WTC11 (cell line): ENCODE measurements at regions not wholly inside any gene's neighbourhood (a gene's known extent, or its start where the extent isn't known, plus 50 kb on each side); places are given as distances from the start of the nearest gene placed in this dataset.

ENCODE experiments used
- ATAC-seq: fragments of 200-7000 bp; cut with Tn5 transposase; 2 replicates; pipeline ENCODE4 v1.10.0; 2021; ENCODE audit warnings: mild to moderate bottlenecking, moderate library complexity
- CTCF ChIA-PET: fragments of 300-600 bp; sonication (Branson Sonifier 250); formaldehyde crosslinking; loops from one replicate; lab custom pipeline; 2021; ENCODE audit warnings: antibody characterized with exemption; lab: Charles Lee
- POLR2A ChIA-PET: fragments of 350-600 bp; sonication (Branson Sonifier 250); formaldehyde crosslinking; loops from one replicate; lab custom pipeline; 2021; ENCODE audit warnings: antibody characterized with exemption; lab: Charles Lee
- DNase-seq: peaks from one replicate; pipeline ENCODE4 v3.0.0; 2021; ENCODE audit warnings: low spot score
- H3K27ac Mint-ChIP-seq: 2 replicates; pipeline ENCODE4 v1.8.0; 2021; ENCODE audit warnings: mixed read lengths
- H3K27me3 Mint-ChIP-seq: 2 replicates; pipeline ENCODE4 v1.8.0; 2021; ENCODE audit warnings: low read depth, mild to moderate bottlenecking, moderate library complexity, mixed read lengths
- H3K36me3 Mint-ChIP-seq: 2 replicates; pipeline ENCODE4 v1.8.0; 2021; ENCODE audit warnings: mixed read lengths
- H3K4me1 Mint-ChIP-seq: 2 replicates; pipeline ENCODE4 v1.8.0; 2022; ENCODE audit warnings: mixed read lengths
- H3K4me3 Mint-ChIP-seq: 2 replicates; pipeline ENCODE4 v1.8.0; 2021; ENCODE audit warnings: mild to moderate bottlenecking, moderate library complexity, mixed read lengths
- H3K9me3 Mint-ChIP-seq: 2 replicates; pipeline ENCODE4 v1.8.0; 2021; ENCODE audit warnings: mixed read lengths
- GTF2I ChIP-seq: fragments of 250-450 bp; sonication (Bioruptor Pico); conservative IDR thresholded peaks from 2 replicates; pipeline ENCODE4 v1.4.0; 2021; ENCODE audit warnings: mild to moderate bottlenecking
- HMGA2 ChIP-seq: fragments of 250-450 bp; sonication (Bioruptor Pico); IDR thresholded peaks from 2 replicates; pipeline ENCODE4 v1.4.0; 2021; ENCODE audit warnings: mild to moderate bottlenecking, moderate library complexity
- JAZF1 ChIP-seq: fragments of 250-450 bp; sonication (Bioruptor Pico); IDR thresholded peaks from 2 replicates; pipeline ENCODE4 v1.9.0; 2021; ENCODE audit warnings: moderate library complexity, mild to moderate bottlenecking, inconsistent platforms
- SMAD3 ChIP-seq: sonication (generic); formaldehyde crosslinking; IDR thresholded peaks from 2 replicates; pipeline ENCODE4 v1.8.0; 2022; ENCODE audit warnings: missing genetic modification reagents, mild to moderate bottlenecking, borderline replicate concordance
- TEAD4 ChIP-seq: sonication (generic); formaldehyde crosslinking; IDR thresholded peaks from 2 replicates; pipeline ENCODE4 v1.8.0; 2022; ENCODE audit warnings: mild to moderate bottlenecking, missing genetic modification reagents
- ZNF138 ChIP-seq: sonication (generic); formaldehyde crosslinking; conservative IDR thresholded peaks from 2 replicates; pipeline ENCODE4 v1.8.1; 2022; ENCODE audit warnings: mild to moderate bottlenecking, moderate library complexity, missing genetic modification reagents
- ZNF219 ChIP-seq: sonication (generic); formaldehyde crosslinking; IDR thresholded peaks from 2 replicates; pipeline ENCODE4 v1.8.0; 2023; ENCODE audit warnings: missing genetic modification reagents, mild to moderate bottlenecking, borderline replicate concordance
- ZNF232 ChIP-seq: sonication (generic); formaldehyde crosslinking; IDR thresholded peaks from 2 replicates; pipeline ENCODE4 v1.8.0; 2022; ENCODE audit warnings: mild to moderate bottlenecking, missing genetic modification reagents
- ZNF317 ChIP-seq: sonication (generic); formaldehyde crosslinking; IDR thresholded peaks from 2 replicates; pipeline ENCODE4 v1.8.1; 2023; ENCODE audit warnings: low read depth, mild to moderate bottlenecking, moderate library complexity, missing genetic modification reagents, borderline replicate concordance
- TF ChIP-seq, protein P1 (sequence below): sonication (generic); formaldehyde crosslinking; IDR thresholded peaks from 2 replicates; pipeline ENCODE4 v1.8.1; 2023; ENCODE audit warnings: mild to moderate bottlenecking, missing genetic modification reagents, moderate library complexity
- TF ChIP-seq, protein P2 (sequence below): fragments of 250-450 bp; sonication (Bioruptor Pico); IDR thresholded peaks from 2 replicates; pipeline ENCODE4 v1.8.0; 2021; ENCODE audit warnings: mild to moderate bottlenecking
- TF ChIP-seq, protein P3 (sequence below): sonication (generic); formaldehyde crosslinking; IDR thresholded peaks from 2 replicates; pipeline ENCODE4 v1.8.0; 2022; ENCODE audit warnings: mild to moderate bottlenecking, missing genetic modification reagents
- TF ChIP-seq, protein P4 (sequence below): fragments of 250-450 bp; sonication (Bioruptor Pico); IDR thresholded peaks from 2 replicates; pipeline ENCODE4 v2.1.2; 2022; ENCODE audit warnings: mild to moderate bottlenecking, moderate library complexity

DNA sequence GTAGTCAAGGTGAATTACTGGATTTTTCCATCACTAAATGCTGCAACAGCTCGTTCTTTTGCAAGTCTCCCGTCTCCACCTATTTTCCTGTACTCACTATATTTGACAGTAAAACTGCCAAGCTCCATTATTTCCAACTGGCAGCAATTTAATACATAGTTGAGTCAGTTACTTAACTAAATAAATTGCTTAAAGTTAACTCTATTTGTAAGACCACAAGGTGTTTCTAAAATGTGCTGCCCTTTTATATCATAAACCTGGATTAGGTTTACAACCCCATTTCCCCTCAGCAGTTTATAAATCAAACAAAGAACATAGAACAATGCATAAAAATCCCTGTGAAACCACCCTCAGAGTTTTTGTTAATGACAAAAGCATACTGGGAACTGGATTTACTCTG, 211.4 kb upstream of the DPH6 start:
- CTCF ChIA-PET, result interaction anchor here (1.2 kb wide), 1 partner anchor 679 kb away, joined by 3 read pairs; no protein-coding TSS in a partner anchor
- POLR2A ChIA-PET, result no interaction called here

DNA sequence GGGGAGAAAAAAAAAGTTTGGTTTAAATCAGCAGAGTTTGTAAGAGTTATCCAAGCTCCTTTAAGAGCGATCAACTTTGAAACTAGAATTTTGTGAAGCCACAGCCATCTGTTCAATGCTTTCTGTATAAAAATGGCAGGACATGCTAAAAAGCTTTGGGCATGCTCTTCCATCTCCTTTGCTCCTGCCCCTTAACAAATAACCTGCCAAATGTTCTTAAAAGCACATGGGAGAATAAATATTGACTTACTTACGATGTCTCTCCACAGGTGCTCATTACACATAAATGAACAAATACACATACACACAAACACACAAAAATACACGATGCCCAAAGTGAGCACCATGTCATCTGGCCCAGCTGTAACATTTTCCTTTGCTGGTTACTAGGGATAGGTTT, 211.8 kb upstream of the DPH6 start:
- TF ChIP-seq TEAD4 (CRISPR knock-in tag) (no peak), HMGA2 (no peak)
- TF ChIP-seq, protein P1, sequence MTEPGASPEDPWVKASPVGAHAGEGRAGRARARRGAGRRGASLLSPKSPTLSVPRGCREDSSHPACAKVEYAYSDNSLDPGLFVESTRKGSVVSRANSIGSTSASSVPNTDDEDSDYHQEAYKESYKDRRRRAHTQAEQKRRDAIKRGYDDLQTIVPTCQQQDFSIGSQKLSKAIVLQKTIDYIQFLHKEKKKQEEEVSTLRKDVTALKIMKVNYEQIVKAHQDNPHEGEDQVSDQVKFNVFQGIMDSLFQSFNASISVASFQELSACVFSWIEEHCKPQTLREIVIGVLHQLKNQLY (CRISPR knock-in tag), result no peak
- no peak overlapping the region for H3K27ac Mint-ChIP-seq
- ChIA-PET CTCF (interaction anchor here (0.9 kb wide), 1 partner anchor 10 kb away, joined by 3 read pairs; no protein-coding TSS in a partner anchor), POLR2A (no interaction called here)
- no peak for ATAC-seq
- H3K4me3 Mint-ChIP-seq, result no peak overlapping the region
- H3K36me3 Mint-ChIP-seq, result no peaks in the 10 kb centered on the region
- no peaks in the 10 kb centered on the region for H3K9me3 Mint-ChIP-seq
- H3K27me3 Mint-ChIP-seq, result no peaks in the 10 kb centered on the region; the same call in 1 of the 2 replicates
- DNase-seq, result no peak
- H3K4me1 Mint-ChIP-seq, result no peaks in the 10 kb centered on the region

More for the DNA sequence above, 211.4 kb upstream of the DPH6 start:
- Mint-ChIP-seq H3K9me3 (no peaks in the 10 kb centered on the region), H3K36me3 (no peaks in the 10 kb centered on the region), H3K4me1 (no peaks in the 10 kb centered on the region), H3K27me3 (no peaks in the 10 kb centered on the region; the same call in 1 of the 2 replicates), H3K4me3 (no peak overlapping the region)
- DNase-seq (no peak), ATAC-seq (no peak)
- TF ChIP-seq, protein P2, sequence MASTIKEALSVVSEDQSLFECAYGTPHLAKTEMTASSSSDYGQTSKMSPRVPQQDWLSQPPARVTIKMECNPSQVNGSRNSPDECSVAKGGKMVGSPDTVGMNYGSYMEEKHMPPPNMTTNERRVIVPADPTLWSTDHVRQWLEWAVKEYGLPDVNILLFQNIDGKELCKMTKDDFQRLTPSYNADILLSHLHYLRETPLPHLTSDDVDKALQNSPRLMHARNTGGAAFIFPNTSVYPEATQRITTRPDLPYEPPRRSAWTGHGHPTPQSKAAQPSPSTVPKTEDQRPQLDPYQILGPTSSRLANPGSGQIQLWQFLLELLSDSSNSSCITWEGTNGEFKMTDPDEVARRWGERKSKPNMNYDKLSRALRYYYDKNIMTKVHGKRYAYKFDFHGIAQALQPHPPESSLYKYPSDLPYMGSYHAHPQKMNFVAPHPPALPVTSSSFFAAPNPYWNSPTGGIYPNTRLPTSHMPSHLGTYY (CRISPR knock-in tag), result no peak
- TF ChIP-seq, protein P3, sequence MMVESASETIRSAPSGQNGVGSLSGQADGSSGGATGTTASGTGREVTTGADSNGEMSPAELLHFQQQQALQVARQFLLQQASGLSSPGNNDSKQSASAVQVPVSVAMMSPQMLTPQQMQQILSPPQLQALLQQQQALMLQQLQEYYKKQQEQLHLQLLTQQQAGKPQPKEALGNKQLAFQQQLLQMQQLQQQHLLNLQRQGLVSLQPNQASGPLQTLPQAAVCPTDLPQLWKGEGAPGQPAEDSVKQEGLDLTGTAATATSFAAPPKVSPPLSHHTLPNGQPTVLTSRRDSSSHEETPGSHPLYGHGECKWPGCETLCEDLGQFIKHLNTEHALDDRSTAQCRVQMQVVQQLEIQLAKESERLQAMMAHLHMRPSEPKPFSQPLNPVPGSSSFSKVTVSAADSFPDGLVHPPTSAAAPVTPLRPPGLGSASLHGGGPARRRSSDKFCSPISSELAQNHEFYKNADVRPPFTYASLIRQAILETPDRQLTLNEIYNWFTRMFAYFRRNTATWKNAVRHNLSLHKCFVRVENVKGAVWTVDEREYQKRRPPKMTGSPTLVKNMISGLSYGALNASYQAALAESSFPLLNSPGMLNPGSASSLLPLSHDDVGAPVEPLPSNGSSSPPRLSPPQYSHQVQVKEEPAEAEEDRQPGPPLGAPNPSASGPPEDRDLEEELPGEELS, result no peak
- TF ChIP-seq GTF2I (CRISPR knock-in tag) (no peak), SMAD3 (CRISPR knock-in tag) (no peak), ZNF138 (CRISPR knock-in tag) (no peak), ZNF317 (no peak), ZNF232 (CRISPR knock-in tag) (no peak), JAZF1 (CRISPR knock-in tag) (no peak), ZNF219 (CRISPR knock-in tag) (no peak)
- TF ChIP-seq, protein P4, sequence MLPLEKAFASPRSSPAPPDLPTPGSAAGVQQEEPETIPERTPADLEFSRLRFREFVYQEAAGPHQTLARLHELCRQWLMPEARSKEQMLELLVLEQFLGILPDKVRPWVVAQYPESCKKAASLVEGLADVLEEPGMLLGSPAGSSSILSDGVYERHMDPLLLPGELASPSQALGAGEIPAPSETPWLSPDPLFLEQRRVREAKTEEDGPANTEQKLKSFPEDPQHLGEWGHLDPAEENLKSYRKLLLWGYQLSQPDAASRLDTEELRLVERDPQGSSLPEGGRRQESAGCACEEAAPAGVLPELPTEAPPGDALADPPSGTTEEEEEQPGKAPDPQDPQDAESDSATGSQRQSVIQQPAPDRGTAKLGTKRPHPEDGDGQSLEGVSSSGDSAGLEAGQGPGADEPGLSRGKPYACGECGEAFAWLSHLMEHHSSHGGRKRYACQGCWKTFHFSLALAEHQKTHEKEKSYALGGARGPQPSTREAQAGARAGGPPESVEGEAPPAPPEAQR (CRISPR knock-in tag), result no peak
- TF ChIP-seq, all 79 proteins: peak for 0
- H3K27ac Mint-ChIP-seq, result no peak overlapping the region

DNA sequence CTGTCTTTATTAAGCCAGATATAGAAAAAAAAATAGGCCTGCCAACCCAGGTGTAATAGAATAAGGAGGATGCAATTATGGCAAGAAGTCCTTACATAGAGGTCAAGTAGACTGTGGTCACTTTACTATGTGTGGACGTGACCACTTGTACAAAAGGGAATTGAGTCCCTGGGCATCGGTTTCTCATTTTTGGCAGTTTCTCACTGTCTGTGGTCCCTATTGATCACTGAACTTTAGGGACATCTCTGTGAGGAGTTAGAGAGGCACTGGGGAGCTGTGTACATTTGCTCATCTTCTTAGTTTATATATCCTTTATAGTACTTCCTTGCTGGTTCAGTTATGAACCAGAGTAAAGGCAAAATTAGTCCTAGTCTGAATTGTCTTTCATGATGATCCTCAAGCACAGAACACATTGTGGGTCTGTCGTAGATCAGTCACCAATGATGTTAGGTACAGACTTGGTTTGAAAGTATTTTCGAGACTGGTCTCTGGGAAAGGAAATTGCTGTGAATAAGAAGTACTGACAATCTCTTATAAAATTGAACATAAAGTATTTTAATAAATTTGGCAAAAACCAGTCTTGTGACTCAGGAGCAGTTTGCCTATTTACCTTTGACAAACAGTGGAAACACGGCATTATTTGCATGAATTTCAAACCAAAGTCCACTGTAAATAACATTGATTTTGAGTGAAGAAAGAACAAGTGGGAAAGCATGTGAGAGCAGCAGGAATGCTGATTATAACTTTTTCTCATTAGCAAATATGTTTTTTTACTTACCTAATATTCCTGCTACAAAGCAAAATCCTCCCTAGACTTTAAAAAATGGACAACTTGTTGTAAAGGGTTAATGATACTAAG, 218.9 kb upstream of the DPH6 start:
- ATAC-seq, result no peak
- no peak overlapping the region for H3K4me3 Mint-ChIP-seq
- no peak for DNase-seq
- no peak for TF ChIP-seq GTF2I (CRISPR knock-in tag)
- TF ChIP-seq, all 79 proteins: peak for 0
- ChIA-PET POLR2A (no interaction called here), CTCF (no interaction called here)
- no peak overlapping the region for H3K27ac Mint-ChIP-seq
- H3K4me1 Mint-ChIP-seq, result peaks cover 7% of the 10 kb centered on the region; the same call in 1 of the 2 replicates
- no peaks in the 10 kb centered on the region for H3K27me3 Mint-ChIP-seq
- no peaks in the 10 kb centered on the region for H3K36me3 Mint-ChIP-seq
- H3K9me3 Mint-ChIP-seq, result no peaks in the 10 kb centered on the region
